Liver (tissue), 3 donors: ENCODE measurements at regions not wholly inside any gene's neighbourhood (a gene's known extent, or its start where the extent isn't known, plus 50 kb on each side); places are given as distances from the start of the nearest gene placed in this dataset.

ENCODE experiments used
- EGR1 ChIP-seq, 2 donors: IDR thresholded peaks; 2 replicates each; pipeline ENCODE4 v1.6.1; 2016 to 2018; ENCODE audit warnings: antibody characterized with exemption in 2 of 2, low read depth in 2 of 2
- GABPA ChIP-seq, 2 donors: IDR thresholded peaks in 1 of 2; conservative IDR thresholded peaks in 1 of 2; 2 replicates each; pipeline ENCODE4 v1.6.1; 2016; ENCODE audit warnings: antibody characterized with exemption in 2 of 2, mild to moderate bottlenecking in 1 of 2, moderate library complexity in 1 of 2
- RAD21 ChIP-seq, 2 donors: IDR thresholded peaks; 2 replicates each; pipeline ENCODE4 v1.6.1; 2016; ENCODE audit warnings: antibody characterized with exemption in 2 of 2, mild to moderate bottlenecking in 2 of 2
- TAF1 ChIP-seq: conservative IDR thresholded peaks from 2 replicates; pipeline ENCODE4 v1.6.1; 2016; ENCODE audit warnings: antibody characterized with exemption, mild to moderate bottlenecking
- YY1 ChIP-seq: IDR thresholded peaks from 2 replicates; pipeline ENCODE4 v1.6.1; 2016; ENCODE audit warnings: antibody characterized with exemption, mild to moderate bottlenecking
- TF ChIP-seq, protein P1 (sequence below): fragments of 150-350 bp; IDR thresholded peaks from 2 replicates; pipeline ENCODE4 v1.5.1; 2017; ENCODE audit warnings: improper control_type of control experiment, low read depth, low read length; ENCODE audit not compliant: missing input control
- TF ChIP-seq, protein P2 (sequence below): IDR thresholded peaks from 2 replicates; pipeline ENCODE4 v1.6.1; 2016; ENCODE audit warnings: antibody characterized with exemption
- TF ChIP-seq, protein P3 (sequence below): IDR thresholded peaks from 2 replicates; pipeline ENCODE4 v1.6.1; 2016; ENCODE audit warnings: antibody characterized with exemption, mild to moderate bottlenecking
- donor health status: healthy.
- donor health status: healthy.

DNA sequence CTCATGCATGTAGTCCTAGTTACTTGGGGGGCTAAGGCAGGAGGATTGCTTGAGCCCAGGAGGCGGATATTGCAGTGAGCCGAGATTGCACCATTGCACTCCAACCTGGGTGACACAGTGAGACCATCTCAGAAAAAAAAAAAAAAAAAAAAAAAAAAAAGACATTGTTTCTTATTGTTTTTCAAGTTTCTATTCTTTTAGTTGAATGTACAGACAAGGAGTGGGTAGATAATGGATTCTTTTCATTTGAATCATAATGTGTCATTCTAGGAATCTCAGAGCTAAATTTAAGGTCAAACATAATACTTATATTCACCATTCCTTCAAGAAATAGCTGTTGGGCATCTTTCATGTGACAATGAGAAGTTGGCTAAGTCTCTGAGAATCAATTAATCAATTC, 157.0 kb upstream of the C21orf91 start:
- TF ChIP-seq, protein P1, sequence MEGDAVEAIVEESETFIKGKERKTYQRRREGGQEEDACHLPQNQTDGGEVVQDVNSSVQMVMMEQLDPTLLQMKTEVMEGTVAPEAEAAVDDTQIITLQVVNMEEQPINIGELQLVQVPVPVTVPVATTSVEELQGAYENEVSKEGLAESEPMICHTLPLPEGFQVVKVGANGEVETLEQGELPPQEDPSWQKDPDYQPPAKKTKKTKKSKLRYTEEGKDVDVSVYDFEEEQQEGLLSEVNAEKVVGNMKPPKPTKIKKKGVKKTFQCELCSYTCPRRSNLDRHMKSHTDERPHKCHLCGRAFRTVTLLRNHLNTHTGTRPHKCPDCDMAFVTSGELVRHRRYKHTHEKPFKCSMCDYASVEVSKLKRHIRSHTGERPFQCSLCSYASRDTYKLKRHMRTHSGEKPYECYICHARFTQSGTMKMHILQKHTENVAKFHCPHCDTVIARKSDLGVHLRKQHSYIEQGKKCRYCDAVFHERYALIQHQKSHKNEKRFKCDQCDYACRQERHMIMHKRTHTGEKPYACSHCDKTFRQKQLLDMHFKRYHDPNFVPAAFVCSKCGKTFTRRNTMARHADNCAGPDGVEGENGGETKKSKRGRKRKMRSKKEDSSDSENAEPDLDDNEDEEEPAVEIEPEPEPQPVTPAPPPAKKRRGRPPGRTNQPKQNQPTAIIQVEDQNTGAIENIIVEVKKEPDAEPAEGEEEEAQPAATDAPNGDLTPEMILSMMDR: no peak
- TF ChIP-seq TAF1 (no peak), RAD21 (IDR thresholded peaks at IDR 0.05) (no peak), YY1 (no peak), GABPA (IDR thresholded peaks at IDR 0.05 in 1 of 2, conservative IDR thresholded peaks at IDR 0.05 in 1 of 2) (no peak), EGR1 (IDR thresholded peaks at IDR 0.05; ENCODE audit: low read depth in 2 of 2) (no peak)
- TF ChIP-seq, protein P2, sequence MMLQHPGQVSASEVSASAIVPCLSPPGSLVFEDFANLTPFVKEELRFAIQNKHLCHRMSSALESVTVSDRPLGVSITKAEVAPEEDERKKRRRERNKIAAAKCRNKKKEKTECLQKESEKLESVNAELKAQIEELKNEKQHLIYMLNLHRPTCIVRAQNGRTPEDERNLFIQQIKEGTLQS: no peak
- TF ChIP-seq, protein P3, sequence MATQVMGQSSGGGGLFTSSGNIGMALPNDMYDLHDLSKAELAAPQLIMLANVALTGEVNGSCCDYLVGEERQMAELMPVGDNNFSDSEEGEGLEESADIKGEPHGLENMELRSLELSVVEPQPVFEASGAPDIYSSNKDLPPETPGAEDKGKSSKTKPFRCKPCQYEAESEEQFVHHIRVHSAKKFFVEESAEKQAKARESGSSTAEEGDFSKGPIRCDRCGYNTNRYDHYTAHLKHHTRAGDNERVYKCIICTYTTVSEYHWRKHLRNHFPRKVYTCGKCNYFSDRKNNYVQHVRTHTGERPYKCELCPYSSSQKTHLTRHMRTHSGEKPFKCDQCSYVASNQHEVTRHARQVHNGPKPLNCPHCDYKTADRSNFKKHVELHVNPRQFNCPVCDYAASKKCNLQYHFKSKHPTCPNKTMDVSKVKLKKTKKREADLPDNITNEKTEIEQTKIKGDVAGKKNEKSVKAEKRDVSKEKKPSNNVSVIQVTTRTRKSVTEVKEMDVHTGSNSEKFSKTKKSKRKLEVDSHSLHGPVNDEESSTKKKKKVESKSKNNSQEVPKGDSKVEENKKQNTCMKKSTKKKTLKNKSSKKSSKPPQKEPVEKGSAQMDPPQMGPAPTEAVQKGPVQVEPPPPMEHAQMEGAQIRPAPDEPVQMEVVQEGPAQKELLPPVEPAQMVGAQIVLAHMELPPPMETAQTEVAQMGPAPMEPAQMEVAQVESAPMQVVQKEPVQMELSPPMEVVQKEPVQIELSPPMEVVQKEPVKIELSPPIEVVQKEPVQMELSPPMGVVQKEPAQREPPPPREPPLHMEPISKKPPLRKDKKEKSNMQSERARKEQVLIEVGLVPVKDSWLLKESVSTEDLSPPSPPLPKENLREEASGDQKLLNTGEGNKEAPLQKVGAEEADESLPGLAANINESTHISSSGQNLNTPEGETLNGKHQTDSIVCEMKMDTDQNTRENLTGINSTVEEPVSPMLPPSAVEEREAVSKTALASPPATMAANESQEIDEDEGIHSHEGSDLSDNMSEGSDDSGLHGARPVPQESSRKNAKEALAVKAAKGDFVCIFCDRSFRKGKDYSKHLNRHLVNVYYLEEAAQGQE: no peak
